ENCODE measurements at regions not wholly inside any gene's neighbourhood (a gene's known extent, or its start where the extent isn't known, plus 50 kb on each side); places are given as distances from the start of the nearest gene placed in this dataset.
"Not testable (repeated sequence)": the region's sequence is repeated elsewhere in the genome, so short reads cannot be mapped to it uniquely, and the experiment has no call there.

DNA sequence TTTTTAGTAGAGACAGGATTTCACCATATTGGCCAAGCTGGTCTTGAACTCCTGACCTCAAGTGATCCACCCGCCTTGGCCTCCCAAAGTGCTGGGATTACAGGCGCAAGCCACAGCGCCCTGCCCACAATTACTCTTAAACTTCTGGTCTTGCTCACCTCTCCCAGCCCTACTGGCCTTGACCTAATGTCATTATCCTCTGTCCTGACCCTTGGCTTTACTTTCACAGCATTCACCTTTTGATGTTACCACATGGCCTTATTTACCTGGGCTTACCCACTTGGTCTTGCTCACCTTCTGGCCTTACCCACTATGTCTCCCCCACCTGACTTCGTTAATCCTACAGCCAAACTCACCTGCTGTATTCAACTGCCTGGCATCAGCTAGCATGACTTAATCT is 105.9 kb downstream of the IL12A start:
- no peak for DNase-seq (ENCODE audit: low read depth)

DNA sequence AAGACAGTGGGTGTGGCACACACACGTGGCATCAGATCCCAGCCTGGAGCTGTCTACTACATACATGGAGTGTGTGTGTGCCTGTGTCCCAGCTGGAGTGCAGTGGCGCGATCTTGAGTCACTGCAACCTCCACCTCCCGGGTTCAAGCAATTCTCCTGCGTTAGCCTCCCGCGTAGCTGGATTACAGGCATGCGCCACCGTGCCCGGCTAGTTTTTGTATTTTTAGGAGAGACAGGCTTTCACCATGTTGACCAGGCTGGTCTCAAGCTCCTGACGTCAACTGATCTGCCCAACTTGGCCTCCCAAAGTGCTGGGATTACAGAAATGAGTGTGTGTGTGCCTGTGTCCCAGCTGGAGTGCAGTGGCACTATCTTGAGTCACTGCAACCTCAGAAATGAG is 108.8 kb downstream of the IL12A start:
- DNase-seq (ENCODE audit: low read depth), result no peak

DNA sequence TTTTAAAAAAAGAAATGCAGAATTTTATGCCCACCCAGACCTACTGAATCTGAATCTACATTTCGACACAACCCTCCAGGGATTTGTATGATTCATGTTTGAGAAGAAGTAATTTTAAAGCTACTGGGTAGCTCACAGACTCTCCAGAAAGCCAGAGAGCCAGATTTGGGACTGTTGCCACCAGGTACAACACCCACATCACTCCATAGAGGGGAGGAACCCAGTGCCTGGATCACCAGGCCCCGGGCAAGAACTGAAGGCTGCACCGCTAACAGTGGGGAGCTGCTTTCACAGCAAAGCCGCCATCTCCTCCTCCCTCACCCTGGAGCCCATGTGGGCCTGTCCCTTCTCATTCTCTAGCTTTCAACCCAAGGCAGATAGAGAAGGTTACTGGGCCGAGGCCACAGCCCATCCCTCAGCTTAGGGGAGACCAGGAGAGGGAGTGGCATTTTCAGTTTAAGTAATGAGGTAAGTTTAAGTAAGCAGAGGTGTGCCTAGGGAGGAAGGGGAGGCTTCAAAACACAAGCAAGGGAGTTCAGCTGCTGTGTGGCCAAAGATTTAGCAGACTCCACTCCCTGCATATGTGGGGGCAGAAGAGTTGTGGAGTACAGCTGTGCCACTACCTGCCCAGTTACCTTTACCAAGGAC is 109.8 kb downstream of the IL12A start:
- DNase-seq (ENCODE audit: low read depth), result no peak

DNA sequence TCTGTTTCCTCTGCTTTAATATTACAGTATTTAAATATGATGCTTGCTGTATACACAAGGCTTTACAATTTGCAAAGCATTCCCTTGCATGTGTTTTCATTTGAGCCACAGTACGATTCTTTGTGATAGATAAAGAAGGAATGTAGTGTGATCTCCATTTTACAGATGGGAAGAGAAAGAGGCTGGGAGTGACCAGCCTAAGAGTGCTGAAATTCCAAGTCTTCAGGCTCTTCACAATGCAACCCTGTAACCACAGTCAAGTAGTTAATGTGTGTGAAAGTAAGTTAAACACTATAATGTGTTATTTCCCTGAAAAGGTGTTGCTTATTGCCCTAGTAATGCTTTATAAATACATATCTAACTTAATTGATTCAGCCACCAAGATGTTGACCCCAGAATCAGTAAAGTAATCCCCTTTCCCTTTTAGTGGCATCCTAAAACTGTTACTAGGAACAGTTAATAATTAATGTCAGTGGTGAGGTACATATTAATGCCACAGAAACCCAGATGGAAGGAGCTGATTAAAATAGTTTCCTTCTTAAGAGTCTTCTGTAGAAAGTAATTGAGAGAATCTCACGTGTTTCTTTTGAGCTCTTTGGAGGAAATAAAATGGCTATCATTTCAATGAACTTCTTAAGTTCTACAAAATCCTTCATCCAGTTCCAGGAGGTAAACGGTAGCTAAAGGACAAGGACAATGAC is 110.4 kb downstream of the IL12A start:
- no peak for DNase-seq (ENCODE audit: low read depth)

DNA sequence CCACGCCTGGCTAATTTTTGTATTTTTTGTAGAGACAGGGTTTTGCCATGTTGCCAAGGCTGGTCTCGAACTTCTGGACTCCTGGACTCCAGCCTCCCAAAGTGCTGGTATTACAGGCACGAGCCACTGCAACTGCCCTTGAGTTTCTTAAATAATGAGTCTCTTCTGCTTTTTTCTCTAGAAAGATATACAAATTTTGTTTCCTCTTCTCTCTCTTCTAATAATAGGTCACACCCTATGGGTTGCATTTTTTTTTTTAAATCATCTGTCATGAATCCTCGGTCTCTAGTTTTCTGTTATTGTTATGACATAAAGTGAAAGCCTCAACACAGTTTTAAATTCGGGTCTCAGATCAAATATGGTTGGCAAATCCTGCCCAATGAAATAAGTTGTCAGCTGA is 111.2 kb downstream of the IL12A start:
- no peak for DNase-seq (ENCODE audit: low read depth)

DNA sequence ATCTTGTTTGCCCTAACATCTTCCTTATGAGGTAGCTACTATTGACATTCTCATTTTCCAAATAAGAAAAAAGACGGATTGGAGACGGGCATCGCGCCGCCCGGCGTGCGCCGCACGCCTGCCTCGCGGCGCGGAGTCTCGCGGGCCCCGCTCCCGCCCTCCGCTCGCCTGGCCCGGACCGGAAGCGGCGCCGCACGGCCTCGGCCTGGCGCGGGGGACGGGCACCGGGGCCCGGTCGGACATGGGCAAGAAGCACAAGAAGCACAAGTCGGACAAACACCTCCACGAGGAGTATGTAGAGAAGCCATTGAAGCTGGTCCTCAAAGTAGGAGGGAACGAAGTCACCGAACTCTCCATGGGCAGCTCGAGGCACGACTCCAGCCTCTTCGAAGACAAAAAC is 112.0 kb downstream of the IL12A start:
- no peak for DNase-seq (ENCODE audit: low read depth)

DNA sequence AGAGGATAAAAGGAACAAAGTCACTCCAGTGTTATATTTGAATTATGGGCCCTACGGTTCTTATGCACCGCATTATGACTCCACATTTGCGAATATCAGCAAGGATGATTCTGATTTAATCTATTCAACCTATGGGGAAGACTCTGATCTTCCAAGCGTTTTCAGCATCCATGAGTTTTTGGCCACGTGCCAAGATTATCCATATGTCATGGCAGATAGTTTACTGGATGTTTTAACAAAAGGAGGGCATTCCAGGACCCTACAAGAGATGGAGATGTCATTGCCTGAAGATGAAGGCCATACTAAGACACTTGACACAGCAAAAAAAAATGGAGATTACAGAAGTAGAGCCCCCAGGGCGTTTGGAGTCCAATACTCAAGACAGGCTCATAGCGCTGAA is 113.4 kb downstream of the IL12A start:
- DNase-seq (ENCODE audit: low read depth), result not testable (repeated sequence)

DNA sequence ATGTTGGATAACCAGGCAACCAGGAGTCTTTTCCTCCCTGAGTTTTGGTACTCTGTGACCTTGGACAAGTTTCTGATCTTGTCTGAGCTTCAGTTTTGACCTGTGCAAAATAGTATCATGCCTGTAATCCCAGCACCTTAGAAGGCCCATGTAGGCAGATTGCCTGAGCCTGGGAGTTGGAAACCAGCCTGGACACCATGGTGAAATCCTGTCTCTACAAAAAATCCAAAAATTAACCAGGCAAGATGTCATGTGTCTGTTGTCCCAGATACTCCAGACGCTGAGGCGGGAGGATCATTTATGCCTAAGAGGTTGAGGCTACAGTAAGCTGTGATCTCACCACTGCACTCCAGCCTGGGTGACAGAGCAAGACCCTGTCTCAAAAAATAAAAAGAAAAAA is 114.8 kb downstream of the IL12A start:
- DNase-seq (ENCODE audit: low read depth), result no peak

DNA sequence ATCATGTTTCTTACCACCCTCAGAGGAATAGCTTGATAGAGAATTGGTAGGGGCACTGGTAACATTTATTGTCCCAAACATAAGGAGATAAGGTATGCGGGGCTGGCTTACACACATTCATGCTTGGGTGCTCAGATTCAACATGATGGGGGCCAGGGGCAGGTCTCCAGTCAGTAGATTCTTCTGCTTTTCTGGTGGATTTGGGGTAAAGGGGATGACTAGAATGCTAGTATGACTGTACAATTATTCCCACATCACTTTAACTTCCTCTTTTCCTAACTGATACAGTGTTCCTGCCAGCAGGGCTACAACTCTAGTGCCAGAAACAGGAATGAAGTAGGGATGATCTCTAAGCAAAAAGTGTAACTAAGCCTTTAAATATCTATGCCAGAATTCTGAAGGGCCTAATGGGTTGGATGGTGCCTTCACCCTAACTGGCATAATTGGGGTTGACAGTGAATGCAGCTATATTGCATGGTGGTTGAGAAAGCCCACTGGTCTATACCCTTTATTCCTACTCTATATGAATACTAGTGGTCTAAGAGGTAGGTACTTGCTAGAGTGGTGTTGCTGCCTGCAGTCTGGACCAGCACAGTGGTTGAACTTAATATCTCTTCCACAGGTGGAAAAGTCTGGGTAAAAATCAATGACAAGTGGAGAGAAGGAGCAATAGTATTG is 117.4 kb downstream of the IL12A start:
- no peak for DNase-seq (ENCODE audit: low read depth)

DNA sequence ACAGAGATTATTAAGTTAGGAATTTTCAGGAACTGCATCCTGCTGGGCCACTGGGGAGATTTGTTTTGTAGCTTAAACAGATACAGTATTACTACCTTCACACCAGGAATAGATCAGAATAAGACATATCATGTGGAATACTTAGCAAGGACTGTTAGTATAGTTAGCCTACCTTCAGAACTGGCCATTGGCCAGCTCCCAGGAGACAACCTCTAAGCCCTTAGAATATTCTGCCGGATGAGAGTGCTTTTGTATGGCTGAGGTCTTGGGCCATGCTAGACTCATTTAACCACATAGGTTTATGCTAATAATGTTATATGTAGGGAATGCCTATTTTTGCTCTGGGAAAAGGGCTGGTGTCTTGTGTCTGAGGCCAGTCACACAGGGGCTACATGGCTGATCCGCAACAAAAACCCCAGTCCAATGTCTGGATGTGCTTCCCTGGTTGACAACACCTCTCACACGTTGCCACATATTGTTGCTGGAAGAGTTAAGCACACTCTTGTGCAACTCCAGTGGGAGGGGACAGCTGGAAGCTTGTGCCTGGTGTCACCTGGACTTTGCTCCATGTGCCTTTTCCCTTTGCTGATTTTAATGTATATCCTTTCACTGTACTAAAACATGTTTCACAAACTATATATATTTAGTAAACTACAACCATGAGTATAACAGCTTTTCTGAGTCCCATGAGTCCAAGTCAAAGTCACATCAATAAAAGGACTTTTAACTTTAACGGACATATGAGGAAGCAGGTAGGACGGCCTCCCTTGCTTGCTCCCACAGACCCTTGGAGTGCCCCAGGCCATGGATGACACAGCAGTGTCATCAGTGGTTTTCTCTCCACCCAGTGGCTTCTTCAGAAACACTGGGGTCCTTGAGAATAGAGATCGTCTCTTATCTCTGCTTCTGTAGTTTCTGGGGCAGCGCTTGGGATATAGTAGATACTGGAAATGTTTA is 118.0 kb upstream of the C3orf80 start:
- DNase-seq (ENCODE audit: low read depth), result no peak

DNA sequence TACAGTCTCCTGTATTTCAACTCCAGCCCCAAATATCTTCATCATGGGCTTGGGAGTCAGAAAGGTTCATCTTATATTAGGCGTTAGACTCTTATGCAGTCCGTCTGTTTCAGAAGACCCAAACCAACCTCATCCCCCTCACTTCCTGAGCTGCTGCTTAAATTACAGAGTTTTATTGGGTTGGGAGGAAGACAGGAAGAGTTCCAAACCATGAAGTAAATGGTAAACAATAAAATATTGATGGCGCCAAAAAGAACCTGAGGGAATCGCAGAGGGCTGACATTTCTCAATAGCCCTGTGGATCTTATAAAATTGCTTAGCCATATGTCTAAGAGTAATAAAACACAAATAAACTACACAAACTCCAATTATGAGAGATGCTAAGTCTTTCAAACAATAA is 116.9 kb upstream of the C3orf80 start:
- DNase-seq (ENCODE audit: low read depth), result no peak

DNA sequence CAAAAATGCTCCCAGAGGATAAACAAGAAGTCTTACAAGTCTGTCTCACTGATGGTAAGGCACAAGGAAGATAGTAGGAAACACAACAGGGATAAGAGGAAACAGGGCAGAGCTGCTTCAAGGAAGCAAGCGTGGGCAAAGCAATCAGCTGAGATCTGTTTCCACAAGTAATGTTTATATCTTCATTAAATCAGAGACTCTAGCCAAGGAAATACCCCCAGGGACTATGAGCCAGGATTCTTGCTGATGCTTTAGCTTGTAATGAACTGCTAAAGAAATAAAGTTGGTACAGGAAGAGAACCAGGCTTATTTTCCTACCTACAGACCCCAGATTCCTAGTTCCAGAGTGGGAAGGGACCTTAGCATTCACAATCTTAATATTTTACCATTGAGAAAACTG is 112.7 kb upstream of the C3orf80 start:
- no peak for DNase-seq (ENCODE audit: low read depth)

DNA sequence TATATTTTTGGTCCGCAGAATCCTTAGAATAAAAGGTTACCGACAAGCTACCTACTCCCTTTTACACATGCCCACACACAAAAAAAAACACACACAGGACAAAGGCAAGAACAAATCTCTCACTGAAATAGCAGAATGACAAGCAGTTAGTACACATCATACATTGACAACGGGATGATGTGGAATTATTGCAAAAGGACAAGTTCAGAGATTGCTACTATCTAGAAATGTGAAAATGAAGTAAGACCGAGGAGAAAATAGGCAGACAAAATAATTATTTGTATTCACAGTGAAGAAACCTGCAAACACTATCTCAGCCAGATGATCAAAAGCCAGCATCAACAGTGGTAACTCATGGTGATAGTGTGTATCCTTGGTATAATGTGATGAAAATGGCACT is 112.2 kb upstream of the C3orf80 start:
- no peak for DNase-seq (ENCODE audit: low read depth)

DNA sequence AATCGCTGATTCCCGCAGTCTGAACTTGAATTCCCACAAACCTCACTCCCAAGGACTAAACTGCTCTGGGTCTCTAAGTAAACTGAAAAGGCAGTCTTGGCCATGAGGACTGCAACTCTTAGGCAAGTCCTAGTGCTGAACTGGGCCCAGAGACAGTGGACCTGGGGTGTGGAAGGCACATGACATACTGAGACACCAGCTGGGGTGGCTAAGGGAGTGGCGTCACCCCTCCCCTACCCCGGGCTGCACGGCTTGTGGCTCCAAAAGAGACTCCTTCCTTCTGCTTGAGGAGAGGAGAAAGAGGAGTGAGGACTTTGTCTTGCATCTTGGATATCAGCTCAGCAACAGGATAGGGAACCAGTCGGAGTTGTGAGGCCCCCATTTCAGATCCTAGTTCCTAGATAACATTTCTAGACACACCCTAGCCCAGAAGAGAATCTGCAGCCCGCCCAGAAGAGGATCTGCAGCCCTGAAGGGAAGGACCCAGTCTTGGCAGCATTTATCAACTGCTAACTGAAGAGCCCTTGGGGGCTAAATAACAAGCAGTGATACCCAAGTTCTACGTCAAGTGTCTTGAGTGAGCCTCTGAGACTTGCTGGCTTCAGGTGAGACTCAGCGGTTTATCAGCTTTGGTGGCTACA is 110.7 kb upstream of the C3orf80 start:
- no peak for DNase-seq (ENCODE audit: low read depth)

DNA sequence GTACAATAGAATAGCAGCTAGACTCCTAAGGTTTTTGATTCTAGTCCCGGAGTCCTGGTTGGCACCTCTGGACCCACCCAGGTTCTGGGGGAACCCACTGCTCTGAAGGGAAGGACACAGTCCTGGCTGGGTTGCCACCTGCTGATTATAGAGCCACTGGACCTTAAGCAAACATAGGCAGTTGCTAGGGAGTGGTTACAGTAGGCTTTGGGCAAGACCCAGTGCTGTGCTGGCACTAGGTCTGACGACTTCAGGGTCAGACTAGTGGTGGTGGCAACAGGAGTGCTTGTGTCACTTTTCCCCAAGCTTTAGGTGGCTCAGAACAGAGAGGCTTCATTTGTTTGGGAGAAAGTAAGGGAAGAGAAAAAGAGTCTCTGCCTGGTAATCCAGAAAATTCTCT is 109.8 kb upstream of the C3orf80 start:
- no peak for DNase-seq (ENCODE audit: low read depth)

DNA sequence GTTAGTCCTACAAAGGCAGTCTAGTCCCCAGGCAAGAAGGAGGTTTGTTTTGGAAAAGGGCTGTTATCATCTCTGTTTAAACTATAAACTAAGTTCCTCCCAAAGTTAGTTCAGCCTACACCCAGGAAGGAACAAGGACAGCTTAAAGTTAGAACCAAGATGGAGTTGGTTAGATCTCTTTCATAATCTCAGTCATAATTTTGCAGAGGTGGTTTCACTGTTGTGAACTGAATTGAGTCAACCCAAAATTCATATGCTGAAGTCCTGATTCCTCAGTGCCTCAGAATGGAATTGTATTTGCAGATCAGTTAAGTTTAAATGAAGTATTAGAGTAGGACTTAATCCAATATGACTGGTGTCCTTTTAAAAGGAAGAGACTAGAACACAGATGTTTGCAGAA is 101.0 kb upstream of the C3orf80 start:
- no peak for DNase-seq (ENCODE audit: low read depth)

DNA sequence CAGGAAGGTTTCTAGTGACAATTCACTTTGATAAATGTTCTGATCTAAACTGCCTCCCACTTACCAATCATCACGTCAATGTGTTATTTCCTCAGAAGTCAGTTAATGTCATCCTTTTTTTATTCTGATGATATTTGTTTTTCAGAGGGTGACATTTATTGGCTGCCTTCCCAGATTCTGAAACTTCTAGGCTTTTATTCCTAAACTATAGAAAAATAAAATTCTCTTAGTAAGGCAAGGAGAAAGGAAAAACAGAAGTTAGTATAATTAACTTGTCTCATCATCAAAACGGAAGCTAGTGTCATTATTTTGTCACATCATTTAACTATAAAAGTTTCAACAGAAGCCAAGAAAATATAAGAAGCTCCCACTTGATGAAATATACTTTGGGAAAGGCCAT is 100.0 kb upstream of the C3orf80 start:
- DNase-seq (ENCODE audit: low read depth), result peak; percentile 21

DNA sequence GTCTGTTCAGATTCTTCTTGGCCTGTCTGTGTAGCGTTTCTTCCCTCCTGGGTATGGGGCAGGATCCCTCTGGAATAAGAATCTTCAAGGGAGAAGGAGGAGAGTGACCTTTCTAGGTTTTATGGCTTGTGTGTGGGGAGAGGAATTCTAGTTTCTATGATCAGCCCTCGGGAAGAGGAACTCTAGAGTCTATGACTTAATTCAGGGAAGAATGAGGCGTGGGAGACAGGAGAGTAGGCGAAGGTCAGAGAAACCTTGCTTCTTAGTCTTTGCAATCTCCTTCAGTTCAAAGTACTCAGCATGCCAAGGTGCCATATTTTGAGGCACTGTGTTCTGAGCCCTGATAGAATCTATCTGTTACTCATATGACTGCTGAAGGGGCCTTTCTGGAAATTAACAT is 99.2 kb upstream of the C3orf80 start:
- DNase-seq (ENCODE audit: low read depth), result peak; percentile 18

DNA sequence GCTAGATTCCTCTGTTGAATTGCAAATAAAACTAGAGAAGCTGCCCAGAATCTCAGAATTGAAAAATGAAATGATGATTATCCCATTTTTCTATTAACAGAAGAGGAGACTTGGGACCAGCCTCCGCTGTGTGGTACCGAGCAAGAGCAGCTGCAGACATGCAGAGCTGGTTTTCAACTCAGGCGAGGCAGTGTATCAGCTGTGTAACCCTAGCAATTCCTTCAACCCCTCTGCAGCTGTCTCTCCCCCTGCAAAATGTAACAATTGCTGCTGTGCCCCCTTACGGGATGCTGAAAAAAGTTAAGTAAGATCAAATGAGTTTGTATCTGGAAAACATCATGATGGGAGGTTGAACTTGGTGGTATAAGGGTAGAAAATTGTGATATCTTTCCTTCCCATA is 98.5 kb upstream of the C3orf80 start:
- DNase-seq (ENCODE audit: low read depth), result peak; percentile 71

DNA sequence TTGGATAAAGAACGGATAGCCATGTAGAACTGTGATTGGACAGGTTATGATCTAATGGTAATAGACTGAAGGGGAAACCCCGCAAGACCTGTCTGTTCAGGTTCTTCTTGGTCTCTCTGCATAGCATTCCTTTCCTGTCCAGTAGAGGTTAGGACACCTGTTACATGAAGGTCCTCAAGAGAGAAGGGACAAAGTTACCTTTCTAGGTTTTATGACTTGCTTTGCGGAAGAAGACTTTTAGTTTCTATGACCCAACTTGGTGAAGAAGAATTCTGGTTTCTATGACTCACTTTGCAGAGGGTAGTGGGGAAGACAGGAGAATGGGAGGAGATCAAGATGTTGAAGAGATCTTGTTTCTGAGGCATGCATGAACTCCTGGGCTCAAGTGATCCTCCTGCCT is 97.9 kb upstream of the C3orf80 start:
- no peak for DNase-seq (ENCODE audit: low read depth)

DNA sequence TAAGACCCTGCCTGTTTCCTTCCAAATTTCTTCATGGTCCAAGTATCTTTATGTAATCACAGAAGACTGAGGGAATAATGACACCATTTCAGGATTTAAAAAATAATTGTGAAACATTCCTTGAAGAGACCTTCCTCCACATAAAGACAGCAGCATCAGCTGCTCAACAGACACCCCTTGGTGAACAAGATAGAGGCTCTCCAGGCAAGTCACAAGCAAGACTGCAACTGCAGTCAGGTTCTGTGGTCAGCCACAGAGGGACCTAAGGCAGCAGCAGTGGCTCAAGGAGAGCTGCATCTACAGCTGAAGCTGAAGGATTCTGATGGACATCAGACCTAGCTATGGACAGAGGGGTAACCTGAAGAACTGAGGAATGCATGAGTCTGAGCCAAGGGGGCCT is 97.2 kb upstream of the C3orf80 start:
- peak; percentile 66 for DNase-seq (ENCODE audit: low read depth)
